Right renal pelvis (tissue), 4 donors: ENCODE measurements at regions not wholly inside any gene's neighbourhood (a gene's known extent, or its start where the extent isn't known, plus 50 kb on each side); places are given as distances from the start of the nearest gene placed in this dataset.
"Not testable (repeated sequence)": the region's sequence is repeated elsewhere in the genome, so short reads cannot be mapped to it uniquely, and the experiment has no call there.

ENCODE experiments used
- DNase-seq, 4 donors: peaks; one replicate each; pipeline ENCODE4 v3.0.0-alpha.2; 2013; ENCODE audit warnings: low read depth in 4 of 4, low spot score in 3 of 4, missing footprints in 1 of 4

- no peak for DNase-seq
Observed at GRCh38 chr5:9765419-9766140, 135.4 kb upstream of the TAS2R1 start.

- no peak for DNase-seq
Observed at GRCh38 chr5:9761706-9762105, 131.6 kb upstream of the TAS2R1 start.

- DNase-seq = not testable (repeated sequence)
Observed at GRCh38 chr5:9752670-9753069, 122.5 kb upstream of the TAS2R1 start.

GRCh38 chr5:9743507-9743906, 113.4 kb upstream of the TAS2R1 start:
- DNase-seq = no peak

DNA sequence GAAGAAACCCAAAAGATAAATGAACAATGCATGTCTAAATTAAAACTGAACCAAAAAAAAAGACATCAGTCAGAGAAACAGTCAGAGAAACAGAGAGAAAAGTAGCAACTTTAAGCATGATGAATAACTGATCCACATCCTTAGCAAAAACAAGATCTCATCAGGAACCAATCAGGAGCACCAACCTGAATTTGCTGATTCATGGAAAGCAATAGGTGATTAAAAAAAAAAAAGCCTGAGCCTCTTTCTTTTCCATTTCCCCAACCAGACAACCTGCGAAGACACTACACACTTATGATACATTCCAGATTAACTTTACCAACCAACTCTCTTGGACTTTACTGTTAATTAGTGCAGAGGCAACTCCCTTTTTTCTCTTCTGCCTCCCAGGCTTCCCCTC, 112.7 kb upstream of the TAS2R1 start:
- DNase-seq = no peak

DNA sequence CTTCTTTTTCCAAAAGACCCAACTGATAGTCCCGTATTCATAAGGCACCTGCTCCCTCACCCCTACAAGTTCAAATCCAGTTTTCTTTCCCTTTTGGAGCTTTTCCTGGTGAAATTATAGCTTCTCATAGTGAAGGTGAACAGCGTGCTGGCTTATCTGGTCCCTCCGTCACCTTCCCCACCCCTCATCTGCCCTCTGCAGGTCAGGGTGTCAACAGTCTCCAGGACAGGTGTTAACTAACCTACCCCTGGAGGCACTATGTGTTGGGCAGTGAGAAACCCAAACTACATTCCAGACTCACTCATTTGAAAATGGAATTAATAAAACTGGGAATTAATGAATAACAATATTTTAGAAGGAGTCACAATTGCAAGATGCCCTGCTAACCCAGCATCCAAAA, 109.0 kb upstream of the TAS2R1 start:
- no peak for DNase-seq

- no peak for DNase-seq
Observed at GRCh38 chr5:9737265-9737664, 107.1 kb upstream of the TAS2R1 start.

GRCh38 chr5:9733486-9733885, 103.3 kb upstream of the TAS2R1 start:
- DNase-seq = no peak

DNA sequence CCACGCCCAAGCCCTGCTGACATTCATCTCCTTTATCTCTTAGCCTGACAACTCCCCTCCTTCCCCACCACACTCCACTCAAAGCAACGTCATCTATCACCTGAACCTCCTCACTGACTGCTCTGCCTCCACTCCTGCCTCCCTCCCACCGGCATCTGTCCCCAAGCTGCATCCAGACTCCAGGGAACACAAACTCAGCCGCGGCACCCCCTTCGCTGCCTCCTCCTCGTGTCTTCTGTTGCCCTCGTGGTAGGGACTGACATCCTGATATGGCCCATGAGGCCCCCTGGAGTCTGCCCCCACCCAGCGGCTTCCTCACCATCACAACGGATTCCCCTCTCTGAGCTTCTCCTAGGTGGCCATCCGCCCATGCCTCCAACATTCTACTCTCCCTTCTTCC, 101.0 kb upstream of the TAS2R1 start:
- no peak for DNase-seq

DNA sequence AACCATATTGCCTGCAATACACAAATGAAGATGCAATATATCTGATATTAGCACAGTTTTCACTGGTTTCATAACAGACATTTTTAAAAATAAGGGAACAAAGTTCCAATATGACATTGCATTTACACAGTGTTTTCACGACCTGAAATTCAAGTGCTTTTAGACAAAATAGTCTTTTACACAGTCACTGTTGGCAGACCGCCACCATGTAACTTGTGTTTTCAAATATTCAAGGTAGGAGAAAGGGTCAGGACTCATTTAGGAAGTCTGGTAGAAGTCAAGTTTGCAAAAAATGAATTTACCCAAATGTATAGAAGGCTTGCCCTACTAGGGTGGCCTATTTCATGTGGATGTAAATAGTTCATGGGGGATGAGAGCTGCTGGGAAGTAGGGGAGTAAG, 98.1 kb upstream of the TAS2R1 start:
- no peak for DNase-seq

DNA sequence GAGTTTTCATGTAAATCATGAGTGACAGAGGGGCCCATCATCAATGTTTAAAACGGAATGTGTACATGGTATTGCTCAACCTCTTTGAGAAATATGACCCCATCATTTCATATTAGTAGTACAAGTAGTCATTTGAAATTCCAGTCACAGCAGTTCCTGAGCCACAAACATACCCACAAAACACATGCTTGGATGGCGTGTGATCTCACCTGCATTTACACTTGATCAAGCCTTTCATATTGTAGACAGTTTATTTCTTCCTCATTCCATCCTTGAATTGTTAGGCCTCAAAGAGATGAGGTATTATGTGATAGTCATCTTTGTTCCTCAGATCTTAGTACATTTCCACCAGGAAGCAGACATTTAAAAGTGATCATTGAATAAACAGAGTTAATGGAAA, 96.8 kb upstream of the TAS2R1 start:
- DNase-seq = no peak

GRCh38 chr5:9725265-9725664, 95.1 kb upstream of the TAS2R1 start:
- not testable (repeated sequence) for DNase-seq

DNA sequence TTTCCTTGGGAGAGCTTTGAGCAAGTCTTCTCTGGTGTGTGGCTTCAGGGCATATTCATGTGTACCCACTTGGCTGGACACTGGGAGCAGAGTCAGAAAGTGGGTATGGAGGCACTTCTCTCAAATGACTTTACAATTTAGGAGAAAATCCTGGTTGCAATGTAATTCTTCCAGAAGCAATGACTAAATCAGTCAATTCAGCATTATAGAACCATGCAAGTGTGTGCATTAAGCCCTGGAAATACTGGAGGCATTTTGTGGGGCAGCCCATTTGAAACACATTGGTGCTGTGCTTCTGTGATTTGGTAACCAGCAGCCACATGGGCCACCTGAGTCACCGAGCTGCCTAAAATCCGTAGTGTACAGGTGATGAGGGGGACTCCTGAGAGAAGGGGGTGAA, 94.6 kb upstream of the TAS2R1 start:
- no peak for DNase-seq

DNA sequence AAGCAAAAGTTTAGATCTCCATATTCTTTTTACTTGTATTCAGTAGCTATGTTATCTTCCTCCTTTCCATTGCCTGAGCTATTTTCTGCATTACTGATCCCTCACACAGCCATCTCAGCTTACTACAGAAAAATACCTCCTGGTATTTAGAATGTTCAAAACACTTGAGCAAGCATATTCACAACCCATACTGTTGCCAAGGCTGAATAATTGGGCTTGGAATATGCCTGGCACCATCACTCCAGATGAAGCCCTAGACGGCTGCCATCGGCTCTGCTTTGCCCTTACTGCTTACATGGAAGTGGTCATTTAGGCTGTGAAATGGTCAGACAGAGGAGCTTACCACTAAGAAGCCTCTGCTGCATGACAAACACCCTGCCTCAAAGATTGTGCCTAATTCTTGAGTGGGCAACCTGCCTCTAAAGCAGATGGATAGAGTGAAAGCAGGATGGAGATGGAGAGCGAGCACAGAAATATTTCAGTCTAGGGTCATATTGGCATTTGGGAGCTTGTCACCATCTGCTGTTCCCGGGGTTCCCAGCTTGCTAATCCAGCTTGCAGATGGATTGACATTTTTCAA, 92.5 kb upstream of the TAS2R1 start:
- no peak for DNase-seq

DNA sequence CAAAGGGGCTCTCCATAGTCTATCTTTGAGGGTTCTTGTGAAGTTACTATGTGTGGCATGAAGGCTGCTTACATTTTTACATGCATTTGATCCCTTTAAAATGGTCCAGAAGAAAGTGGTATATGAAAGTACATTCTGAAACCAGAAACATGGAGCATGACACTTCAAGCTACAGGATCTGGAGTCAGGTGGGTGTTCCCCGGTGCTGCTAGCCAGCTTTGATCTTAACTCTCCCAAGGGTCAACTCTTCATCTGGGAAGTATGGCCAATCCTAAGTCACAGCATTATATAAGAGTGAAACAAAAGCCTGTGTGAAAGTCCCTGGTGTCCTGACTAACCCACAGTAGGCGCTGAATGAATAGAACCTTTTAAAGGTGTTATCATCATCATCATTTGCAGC, 91.0 kb upstream of the TAS2R1 start:
- DNase-seq = no peak

DNA sequence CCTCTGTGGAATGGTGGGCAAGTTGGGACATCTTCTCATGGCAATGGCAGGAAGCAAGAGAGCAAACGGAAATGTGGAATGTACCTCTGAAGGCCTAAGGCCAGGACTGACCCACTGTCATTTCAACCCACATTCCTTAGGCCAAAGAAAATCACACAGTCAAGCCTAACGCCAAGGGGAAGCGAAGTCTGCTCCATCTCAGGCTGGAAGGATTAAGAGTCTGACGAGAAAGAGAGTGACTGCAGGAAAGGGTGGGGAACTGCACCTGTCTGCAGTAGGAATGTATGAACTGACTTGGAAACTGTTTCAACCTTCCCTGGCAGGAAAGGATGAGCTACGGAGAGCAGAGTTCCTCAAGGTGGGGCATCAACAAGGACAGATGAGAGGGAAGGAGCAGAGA, 90.2 kb upstream of the TAS2R1 start:
- no peak for DNase-seq

GRCh38 chr5:9716838-9717281, 86.7 kb upstream of the TAS2R1 start:
- no peak for DNase-seq

DNA sequence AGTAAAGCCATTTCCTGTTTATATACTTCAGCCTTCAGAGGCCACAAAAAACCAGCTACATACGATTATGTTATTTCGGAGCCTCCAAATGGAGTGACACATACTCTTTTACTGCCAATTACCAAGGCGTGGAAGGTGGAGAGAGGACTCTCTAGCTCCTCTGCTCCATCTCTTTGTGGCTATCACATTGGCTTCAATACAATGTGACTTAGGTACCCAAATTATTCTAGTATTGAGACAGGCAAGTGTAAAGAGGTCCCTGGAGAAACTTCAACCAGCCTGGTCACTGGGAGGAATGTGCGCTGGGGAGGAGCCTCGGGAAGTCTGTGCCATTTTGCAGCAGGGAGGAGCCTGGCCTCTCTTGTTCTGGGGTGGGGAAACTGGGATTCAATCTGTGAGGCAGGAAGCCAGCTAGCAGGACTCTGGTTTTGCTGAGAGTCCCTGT, 85.8 kb upstream of the TAS2R1 start:
- DNase-seq = no peak

GRCh38 chr5:9713959-9714586, 83.9 kb upstream of the TAS2R1 start:
- no peak for DNase-seq

- peak in 3 of 4 donors; percentile 13 to 22 (median 13) for DNase-seq
Observed at GRCh38 chr5:9713356-9713755, 83.2 kb upstream of the TAS2R1 start.

DNA sequence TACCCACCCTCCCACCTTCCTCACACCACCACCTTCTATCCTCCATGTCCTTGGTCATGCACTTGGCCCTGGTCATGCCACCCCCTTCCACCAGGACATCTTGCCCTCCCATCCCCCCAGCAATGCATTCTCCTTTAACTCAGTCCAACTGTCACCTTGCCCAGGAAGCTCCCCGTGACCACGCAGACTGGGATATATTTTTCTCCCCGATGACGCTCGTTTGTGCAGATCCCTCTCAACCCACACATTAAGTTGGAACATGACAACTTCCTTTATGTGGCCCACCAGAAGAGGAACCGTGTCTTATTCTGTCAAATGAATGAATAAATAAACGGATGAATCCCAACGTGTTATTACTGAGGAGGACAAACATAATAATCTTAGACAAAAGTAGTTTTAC, 82.8 kb upstream of the TAS2R1 start:
- no peak for DNase-seq

DNA sequence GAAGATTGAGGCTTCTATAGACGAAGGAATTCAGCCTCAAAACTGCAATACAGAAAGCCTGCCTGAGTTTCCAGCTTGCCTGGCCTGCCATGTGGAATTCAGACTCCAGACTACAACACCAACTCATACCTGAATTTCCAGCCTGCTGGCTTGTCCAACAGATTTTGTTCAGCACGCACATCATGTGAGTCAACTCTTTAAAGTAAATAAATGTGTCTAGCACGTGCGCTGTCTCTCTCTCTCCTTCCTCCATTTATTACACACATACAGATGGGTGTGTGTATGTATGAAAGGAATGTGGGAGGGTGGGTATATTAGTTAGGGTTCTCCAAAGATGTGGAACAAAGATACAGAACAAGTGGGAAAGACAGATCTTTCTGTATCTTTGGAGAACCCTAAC, 82.4 kb upstream of the TAS2R1 start:
- DNase-seq = no peak
